Transverse colon (tissue), 4 donors: ENCODE measurements at regions not wholly inside any gene's neighbourhood (a gene's known extent, or its start where the extent isn't known, plus 50 kb on each side); places are given as distances from the start of the nearest gene placed in this dataset.

Experiments used
- DNase-seq: peaks from one replicate; pipeline ENCODE4 v3.0.0-alpha.2; 2019
- H3K27ac ChIP-seq, 4 donors: fragments of 200-600 bp; sonication (generic); 2 replicates each; pipeline ENCODE4 v1.5.1; 2016 to 2018; ENCODE audit warnings: inconsistent platforms in 4 of 4
- H3K27me3 ChIP-seq: fragments of 200-600 bp; sonication (generic); 2 replicates; pipeline ENCODE4 v1.5.1; 2017; ENCODE audit warnings: inconsistent platforms
- H3K36me3 ChIP-seq, 4 donors: fragments of 200-600 bp; sonication (generic); 2 replicates each; pipeline ENCODE4 v1.5.1; 2017 to 2019; ENCODE audit warnings: inconsistent platforms in 4 of 4
- H3K4me1 ChIP-seq, 4 donors: fragments of 200-600 bp; sonication (generic); 2 replicates each; pipeline ENCODE4 v1.5.1; 2017 to 2020; ENCODE audit warnings: inconsistent platforms in 4 of 4
- H3K4me3 ChIP-seq, 4 donors: fragments of 200-600 bp; sonication (generic); 1 replicate in 1 of 4; 2 replicates in 3 of 4; pipeline versions ENCODE4 v1.5.1 to v1.6.1; 2017 to 2019; ENCODE audit warnings: inconsistent platforms in 4 of 4
- H3K9me3 ChIP-seq, 2 donors: fragments of 200-600 bp; sonication (generic); 2 replicates each; pipeline ENCODE4 v1.5.1; 2017 to 2019; ENCODE audit warnings: inconsistent platforms in 2 of 2
- EP300 ChIP-seq: sonication (generic); formaldehyde crosslinking; IDR thresholded peaks from one replicate; pipeline ENCODE4 v1.6.1; 2017; ENCODE audit warnings: antibody characterized with exemption, low read depth
- POLR2A ChIP-seq: fragments of 450-650 bp; IDR thresholded peaks from one replicate; pipeline ENCODE4 v1.6.1; 2016; ENCODE audit warnings: antibody characterized with exemption, mild to moderate bottlenecking, moderate library complexity
- POLR2AphosphoS5 ChIP-seq, 3 donors: sonication (generic); formaldehyde crosslinking; IDR thresholded peaks; one replicate each; pipeline ENCODE4 v1.6.1; 2016; ENCODE audit warnings: antibody characterized with exemption in 3 of 3
- WGBS, 2 donors: methylation state at CpG; one replicate each; pipeline ENCODE4 v1.1.5; 2018; ENCODE audit warnings: low coverage in 1 of 2; 5-methylcytosine and 5-hydroxymethylcytosine counted together
- in situ Hi-C, 4 donors: fragments of 200-750 bp; cut with MboI; loops; one replicate each; pipeline versions ENCODE4 v1.15.0 to v1.15.1; 2017; ENCODE audit warnings: low sequenced_read_pairs in 3 of 4, low pct_ligation_motif_present in 1 of 4, low pct_unique_long_range_greater_than_20kb in 1 of 4
- intact Hi-C: fragments of 100-400 bp; cut with DNase I; formaldehyde crosslinking; loops from one replicate; pipeline ENCODE4 v1.15.1; 2023; ENCODE audit warnings: low total_unique reads
- TF ChIP-seq, protein P1 (sequence below), 5 experiments: fragments of 200-600 bp in 3 of 5; fragments of 450-650 bp in 2 of 5; sonication (generic) in 3 of 5; IDR thresholded peaks; 1 replicate in 2 of 5; 2 replicates in 3 of 5; pipeline ENCODE4 v1.5.1; 2016 to 2017; ENCODE audit warnings: antibody characterized with exemption in 5 of 5, inconsistent platforms in 3 of 5, mild to moderate bottlenecking in 2 of 5, moderate library complexity in 1 of 5

DNA sequence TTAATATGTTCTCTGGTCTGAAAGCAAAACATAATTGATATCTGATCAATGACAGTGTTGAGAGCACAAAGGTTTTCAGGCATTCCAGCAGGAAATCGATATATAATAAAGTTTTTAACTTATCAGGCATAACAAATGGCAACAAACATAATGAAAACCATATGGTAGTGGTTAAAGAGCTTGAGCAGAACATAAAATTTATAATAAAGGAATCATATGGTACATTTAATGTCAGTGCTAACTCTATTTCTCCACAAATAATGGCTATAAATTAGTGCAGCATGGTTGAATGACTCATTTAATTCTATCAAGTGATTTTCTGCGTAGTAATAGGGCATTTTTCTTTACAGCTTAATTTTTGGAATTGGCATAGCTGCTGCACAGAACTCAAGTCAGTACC lies 306.2 kb downstream of the FSIP2 start:
- intact Hi-C loops, result no loop called here
- 70 to 79% methylated on average over 2 of the region's 2 CpGs for WGBS, 2 donors

DNA sequence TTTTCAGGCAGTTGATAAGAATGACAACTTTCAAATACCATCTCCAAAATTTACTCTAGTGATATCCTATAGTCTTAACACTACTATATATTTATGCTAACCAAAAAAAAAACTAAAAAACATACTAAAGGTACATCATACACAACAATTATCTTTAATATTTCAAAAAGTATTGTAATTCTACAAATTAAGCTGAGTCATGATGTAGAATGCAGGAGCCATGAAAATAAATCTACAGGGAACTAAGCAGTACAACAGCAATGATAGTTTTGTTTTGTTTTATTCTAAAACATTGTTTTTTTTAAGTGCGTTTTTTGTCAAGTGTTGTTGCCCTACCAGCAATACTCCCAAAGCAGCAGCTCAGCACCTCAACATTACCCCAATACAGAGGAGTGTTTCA lies 314.3 kb downstream of the FSIP2 start:
- in situ Hi-C loops (no loop called here), intact Hi-C loops (no loop called here)
- Histone ChIP-seq H3K4me3 (no peak overlapping the region), H3K27me3 (no peaks in the 10 kb centered on the region), H3K4me1 (no peaks in the 10 kb centered on the region), H3K9me3 (no peaks in the 10 kb centered on the region), H3K36me3 (no peaks in the 10 kb centered on the region), H3K27ac (no peak overlapping the region)
- no peak for DNase-seq
- TF ChIP-seq POLR2A, result no peak
- TF ChIP-seq POLR2AphosphoS5 (IDR thresholded peaks at IDR 0.05), result no peak
- no peak for TF ChIP-seq EP300
- TF ChIP-seq, protein P1, sequence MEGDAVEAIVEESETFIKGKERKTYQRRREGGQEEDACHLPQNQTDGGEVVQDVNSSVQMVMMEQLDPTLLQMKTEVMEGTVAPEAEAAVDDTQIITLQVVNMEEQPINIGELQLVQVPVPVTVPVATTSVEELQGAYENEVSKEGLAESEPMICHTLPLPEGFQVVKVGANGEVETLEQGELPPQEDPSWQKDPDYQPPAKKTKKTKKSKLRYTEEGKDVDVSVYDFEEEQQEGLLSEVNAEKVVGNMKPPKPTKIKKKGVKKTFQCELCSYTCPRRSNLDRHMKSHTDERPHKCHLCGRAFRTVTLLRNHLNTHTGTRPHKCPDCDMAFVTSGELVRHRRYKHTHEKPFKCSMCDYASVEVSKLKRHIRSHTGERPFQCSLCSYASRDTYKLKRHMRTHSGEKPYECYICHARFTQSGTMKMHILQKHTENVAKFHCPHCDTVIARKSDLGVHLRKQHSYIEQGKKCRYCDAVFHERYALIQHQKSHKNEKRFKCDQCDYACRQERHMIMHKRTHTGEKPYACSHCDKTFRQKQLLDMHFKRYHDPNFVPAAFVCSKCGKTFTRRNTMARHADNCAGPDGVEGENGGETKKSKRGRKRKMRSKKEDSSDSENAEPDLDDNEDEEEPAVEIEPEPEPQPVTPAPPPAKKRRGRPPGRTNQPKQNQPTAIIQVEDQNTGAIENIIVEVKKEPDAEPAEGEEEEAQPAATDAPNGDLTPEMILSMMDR (IDR thresholded peaks at IDR 0.05), result no peak
- WGBS, 2 donors, result 64 to 92% methylated on average over 1 of the region's 1 CpG

More for the DNA sequence above, 306.2 kb downstream of the FSIP2 start:
- no peak for DNase-seq
- Histone ChIP-seq H3K27me3 (no peaks in the 10 kb centered on the region), H3K4me1 (no peaks in the 10 kb centered on the region), H3K4me3 (no peak overlapping the region), H3K9me3 (no peaks in the 10 kb centered on the region), H3K27ac (no peak overlapping the region), H3K36me3 (no peaks in the 10 kb centered on the region)
- in situ Hi-C loops, result no loop called here
- TF ChIP-seq POLR2A, result no peak
- TF ChIP-seq, protein P1 (IDR thresholded peaks at IDR 0.05), result no peak
- TF ChIP-seq EP300, result no peak
- no peak for TF ChIP-seq POLR2AphosphoS5 (IDR thresholded peaks at IDR 0.05)

DNA sequence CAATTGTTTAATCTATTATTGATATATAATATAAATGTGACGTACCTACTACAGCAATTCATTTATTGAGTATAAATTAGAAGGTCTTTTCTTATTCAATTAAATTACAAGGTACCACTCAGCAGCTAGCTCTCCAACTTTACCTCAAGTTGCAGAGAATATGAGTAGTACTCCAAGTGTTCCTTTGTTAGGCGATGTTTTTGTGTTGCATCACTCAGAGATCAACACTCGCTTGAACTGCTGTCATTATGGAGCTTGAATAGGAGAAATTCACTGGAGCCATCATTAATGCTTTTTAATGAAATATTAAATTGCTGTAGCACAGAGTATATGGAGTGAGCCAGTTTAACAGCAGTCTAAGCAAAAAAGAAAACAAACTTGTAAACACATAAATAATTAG lies 320.0 kb downstream of the FSIP2 start:
- no peak for DNase-seq
- 82 to 85% methylated on average over 2 to 3 of the region's 3 CpGs for WGBS, 2 donors
- no peaks in the 10 kb centered on the region for H3K36me3 ChIP-seq
- peaks cover 0 to 4% (median 0%) of the 10 kb centered on the region in 4 donors for H3K4me1 ChIP-seq
- in situ Hi-C loops (no loop called here), intact Hi-C loops (no loop called here)
- H3K4me3 ChIP-seq, result no peak overlapping the region
- no peaks in the 10 kb centered on the region for H3K27me3 ChIP-seq
- H3K27ac ChIP-seq, result no peak overlapping the region
- H3K9me3 ChIP-seq, result no peaks in the 10 kb centered on the region
- TF ChIP-seq POLR2AphosphoS5 (IDR thresholded peaks at IDR 0.05) (no peak), POLR2A (no peak), EP300 (no peak)
- TF ChIP-seq, protein P1 (IDR thresholded peaks at IDR 0.05), result no peak

DNA sequence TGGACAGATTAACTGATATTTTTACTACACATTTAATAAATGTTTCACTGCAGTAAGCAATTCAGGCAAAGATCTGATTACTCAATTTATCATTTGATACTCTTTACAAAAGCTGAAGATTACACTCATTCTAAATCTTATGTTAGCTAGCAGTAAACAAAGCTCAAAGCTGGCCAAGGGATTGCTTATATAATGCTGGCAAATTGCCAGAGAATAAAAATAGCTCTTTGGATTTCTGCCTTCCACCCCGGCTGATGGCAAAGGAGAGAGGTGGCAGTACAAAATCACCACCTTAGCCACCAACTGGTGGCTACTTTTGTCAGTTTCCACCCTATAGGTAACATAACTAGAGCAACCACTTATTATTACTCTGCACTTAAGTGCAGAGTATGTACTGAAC lies 320.5 kb downstream of the FSIP2 start:
- no peaks in the 10 kb centered on the region for H3K27me3 ChIP-seq

More for the DNA sequence above, 320.5 kb downstream of the FSIP2 start:
- intact Hi-C loops, result no loop called here
- 63% methylated on average over 1 of the region's 1 CpG; no CpG with 5 or more reads in 1 of the 2 donors for WGBS, 2 donors
- DNase-seq, result no peak
- Histone ChIP-seq H3K4me1 (peaks cover 0 to 4% (median 0%) of the 10 kb centered on the region in 4 donors), H3K4me3 (no peak overlapping the region), H3K9me3 (no peaks in the 10 kb centered on the region), H3K36me3 (no peaks in the 10 kb centered on the region), H3K27ac (no peak overlapping the region)
- no peak for TF ChIP-seq POLR2A
- TF ChIP-seq POLR2AphosphoS5 (IDR thresholded peaks at IDR 0.05), result no peak
- TF ChIP-seq, protein P1 (IDR thresholded peaks at IDR 0.05), result no peak
- TF ChIP-seq EP300, result no peak
- in situ Hi-C loops, result no loop called here
